Gastroesophageal sphincter (tissue), 3 donors: ENCODE measurements at regions not wholly inside any gene's neighbourhood (a gene's known extent, or its start where the extent isn't known, plus 50 kb on each side); places are given as distances from the start of the nearest gene placed in this dataset.

ENCODE experiments used
- CTCF ChIP-seq, 4 experiments: fragments of 200-600 bp in 2 of 4; fragments of 450-650 bp in 2 of 4; sonication (generic) in 1 of 4; IDR thresholded peaks; one replicate each; pipeline ENCODE4 v1.5.1; 2017 to 2019; ENCODE audit warnings: antibody characterized with exemption in 4 of 4, mild to moderate bottlenecking in 2 of 4, moderate library complexity in 2 of 4
- EP300 ChIP-seq: sonication (generic); formaldehyde crosslinking; IDR thresholded peaks from one replicate; pipeline ENCODE4 v1.6.1; 2017; ENCODE audit warnings: antibody characterized with exemption, mild to moderate bottlenecking
- POLR2A ChIP-seq, 2 donors: fragments of 450-650 bp; IDR thresholded peaks; one replicate each; pipeline ENCODE4 v1.6.1; 2017; ENCODE audit warnings: antibody characterized with exemption in 2 of 2, mild to moderate bottlenecking in 2 of 2, moderate library complexity in 1 of 2
- POLR2AphosphoS5 ChIP-seq: sonication (generic); formaldehyde crosslinking; IDR thresholded peaks from one replicate; pipeline ENCODE4 v1.6.1; 2017; ENCODE audit warnings: antibody characterized with exemption

- TF ChIP-seq CTCF (IDR thresholded peaks at IDR 0.05) = no peak
- no peak for TF ChIP-seq POLR2AphosphoS5
- TF ChIP-seq POLR2A (IDR thresholded peaks at IDR 0.05) = no peak
- TF ChIP-seq EP300 = no peak
Observed at GRCh38 chr16:62869837-62870236, 833.6 kb upstream of the CDH8 start.
